Left cardiac atrium (tissue), 4 donors: ENCODE measurements at regions not wholly inside any gene's neighbourhood (a gene's known extent, or its start where the extent isn't known, plus 50 kb on each side); places are given as distances from the start of the nearest gene placed in this dataset.

Source experiments
- ATAC-seq, 2 donors: fragments of 200-7000 bp; cut with Tn5 transposase; one replicate each; pipeline ENCODE4 v1.9.1; 2020; ENCODE audit warnings: mild to moderate bottlenecking in 2 of 2, moderate library complexity in 2 of 2
- DNase-seq: peaks from one replicate; pipeline ENCODE4 v3.0.0-alpha.2; 2020
- intact Hi-C, 2 donors: fragments of 100-400 bp; cut with DNase I; formaldehyde crosslinking; loops; one replicate each; pipeline versions ENCODE4 v1.14.1 to v1.15.1; 2022 to 2023
- microRNA-seq, 2 donors: library from miRNA; unstranded; fragments of <30 nt; microRNA quantifications; one replicate each; pipeline ENCODE4 v1.2.0, GENCODE V29; 2020
- donor health status: DM: no; HTN: yes; CAD: no.
- donor health status: DM: no; HTN: yes; CAD: no; lungs with severe emphysema.
- donor health status: DM: yes; HTN: yes; CAD: no.
- donor health status: Dilated cardiomyopathy.

- ATAC-seq = peak in 1 of 2 donors; percentile 35
- peak; percentile 43 for DNase-seq
- intact Hi-C loops = no loop called here
Measured at GRCh38 chr14:106883218-106883692, 1356.9 kb downstream of the TMEM121 start.

Small RNAs in the stretch of these regions (microRNA-seq; reads per million reads assigned to microRNA genes)
- 0 reads per million in 2 donors for gene MIR4507
- 0 reads per million in 2 donors for gene MIR4537
- gene MIR4538 = 0 reads per million in 2 donors
- 0 reads per million in 2 donors for gene MIR4539
- gene MIR5195 = 0 reads per million in 2 donors
- gene MIR8071-1 = 0 reads per million in 2 donors
- gene MIR8071-2 = 0 reads per million in 2 donors
